ENCODE measurements at regions not wholly inside any gene's neighbourhood (a gene's known extent, or its start where the extent isn't known, plus 50 kb on each side); places are given as distances from the start of the nearest gene placed in this dataset.

- DNase-seq = no peak
Observed at GRCh38 chr18:42137693-42138375, 182.8 kb downstream of the PIK3C3 start.

- no peak for DNase-seq
Observed at GRCh38 chr18:42141439-42141838, 186.4 kb downstream of the PIK3C3 start.

- DNase-seq = no peak
Observed at GRCh38 chr18:42155024-42155423, 200.0 kb downstream of the PIK3C3 start.

- no peak for DNase-seq
Observed at GRCh38 chr18:42156281-42156680, 201.2 kb downstream of the PIK3C3 start.

- no peak for DNase-seq
Observed at GRCh38 chr18:42157420-42157819, 202.4 kb downstream of the PIK3C3 start.

GRCh38 chr18:42157878-42158277, 202.8 kb downstream of the PIK3C3 start:
- no peak for DNase-seq

GRCh38 chr18:42159146-42159545, 204.1 kb downstream of the PIK3C3 start:
- DNase-seq = no peak

GRCh38 chr18:42163321-42163720, 208.3 kb downstream of the PIK3C3 start:
- no peak for DNase-seq

GRCh38 chr18:42164556-42164955, 209.5 kb downstream of the PIK3C3 start:
- DNase-seq = no peak

- no peak for DNase-seq
Observed at GRCh38 chr18:42165922-42166513, 211.0 kb downstream of the PIK3C3 start.

GRCh38 chr18:42168487-42168886, 213.5 kb downstream of the PIK3C3 start:
- no peak for DNase-seq

GRCh38 chr18:42168907-42169306, 213.9 kb downstream of the PIK3C3 start:
- DNase-seq = no peak

- DNase-seq = peak in 1 of 3 donors; percentile 8
Observed at GRCh38 chr18:42174909-42175308, 219.9 kb downstream of the PIK3C3 start.

GRCh38 chr18:42176599-42176998, 221.6 kb downstream of the PIK3C3 start:
- no peak for DNase-seq

- no peak for DNase-seq
Observed at GRCh38 chr18:42177390-42177789, 222.4 kb downstream of the PIK3C3 start.

- DNase-seq = no peak
Observed at GRCh38 chr18:42178376-42179080, 223.5 kb downstream of the PIK3C3 start.

GRCh38 chr18:42179542-42180121, 224.6 kb downstream of the PIK3C3 start:
- peak in 1 of 3 donors; percentile 8 for DNase-seq

- no peak for DNase-seq
Observed at GRCh38 chr18:42181474-42181873, 226.4 kb downstream of the PIK3C3 start.

GRCh38 chr18:42182728-42183700, 228.0 kb downstream of the PIK3C3 start:
- DNase-seq = no peak

GRCh38 chr18:42183746-42184145, 228.7 kb downstream of the PIK3C3 start:
- peak in 1 of 3 donors; percentile 63 for DNase-seq

GRCh38 chr18:42184685-42185477, 229.8 kb downstream of the PIK3C3 start:
- no peak for DNase-seq

All from muscle of back (tissue), 3 donors.